HepG2 (cell line): ENCODE measurements at regions not wholly inside any gene's neighbourhood (a gene's known extent, or its start where the extent isn't known, plus 50 kb on each side); places are given as distances from the start of the nearest gene placed in this dataset.

Source experiments
- ATAC-seq: fragments of 200-7000 bp; cut with Tn5 transposase; 3 replicates; pipeline ENCODE4 v1.9.1; 2020; ENCODE audit warnings: mild to moderate bottlenecking, moderate library complexity
- BruUV-seq: library from RNA; stranded (reverse); fragments of 400-500 nt; replicated peaks from 2 replicates; lab custom pipeline; 2021; lab: Mats Ljungman, UMichigan
- CTCF ChIA-PET: fragments of 300-600 bp; formaldehyde crosslinking; extraction: SDS; loops from one replicate; lab custom pipeline; 2021; ENCODE audit warnings: low total read pairs, inconsistent platforms, low intra/inter-chr PET ratio; lab: Yijun Ruan, JAX
- POLR2A ChIA-PET: fragments of 350-600 bp; sonication (Branson Sonifier 250); formaldehyde crosslinking; loops from one replicate; lab custom pipeline; 2020; ENCODE audit warnings: antibody characterized with exemption, inconsistent platforms; lab: Yijun Ruan, JAX
- DNase-seq: peaks from one replicate; pipeline ENCODE4 v3.0.0-alpha.2; 2015; ENCODE audit warnings: low spot score
- FAIRE-seq: peaks from 3 replicates; lab custom pipeline; 2011; peaks lifted over from hg19 to GRCh38; lab: Jason Lieb, UNC
- H2AFZ ChIP-seq: one replicate; pipeline ENCODE4 v1.6.1; 2011; ENCODE audit warnings: low read length, inconsistent platforms
- H3K27ac ChIP-seq: fragments of 300-600 bp; 3 replicates; pipeline ENCODE4 v1.8.0; 2011; ENCODE audit warnings: mixed run types, mild to moderate bottlenecking, mixed read lengths, low read length, inconsistent platforms; ENCODE audit not compliant: insufficient read depth; ENCODE audit errors: extremely low read length
- H3K27me3 ChIP-seq, 2 experiments: fragments of 200-600 bp in 1 of 2; 2 replicates in 1 of 2; 3 replicates in 1 of 2; pipeline versions ENCODE4 v1.6.0 to v1.8.0; 2011; ENCODE audit warnings: low read length in 2 of 2, mild to moderate bottlenecking in 2 of 2, moderate library complexity in 2 of 2, inconsistent platforms in 1 of 2; ENCODE audit not compliant: insufficient read depth in 2 of 2, control insufficient read depth in 1 of 2
- H3K36me3 ChIP-seq, 2 experiments: fragments of 200-600 bp in 1 of 2; replicated peaks in 1 of 2; 2 replicates in 1 of 2; 3 replicates in 1 of 2; pipeline versions ENCODE4 v1.5.1 to v1.8.0; 2011; ENCODE audit warnings: low read length in 2 of 2, inconsistent platforms in 1 of 2; ENCODE audit not compliant: insufficient read depth in 2 of 2, control insufficient read depth in 1 of 2
- H3K4me1 ChIP-seq: 2 replicates; pipeline ENCODE4 v1.5.1; 2012; ENCODE audit warnings: low read length, inconsistent platforms; ENCODE audit not compliant: insufficient read depth
- H3K4me2 ChIP-seq: 2 replicates; pipeline ENCODE4 v1.6.0; 2011; ENCODE audit warnings: low read depth, low read length, inconsistent platforms
- H3K4me3 ChIP-seq, 3 experiments: fragments of 200-600 bp in 1 of 3; sonication (generic), shearing (Covaris generic) in 1 of 3; replicated peaks in 1 of 3; 2 replicates each; pipeline ENCODE4 v1.5.1; 2011 to 2016; ENCODE audit warnings: low read length in 3 of 3, inconsistent platforms in 2 of 3, low read depth in 2 of 3, mild to moderate bottlenecking in 2 of 3, control low read depth in 1 of 3, mixed read lengths in 1 of 3; ENCODE audit not compliant: insufficient read depth in 1 of 3
- H3K79me2 ChIP-seq: one replicate; pipeline ENCODE4 v1.6.1; 2011; ENCODE audit warnings: low read length, inconsistent platforms; ENCODE audit not compliant: insufficient read depth
- H3K9ac ChIP-seq: 2 replicates; pipeline ENCODE4 v1.6.0; 2011; ENCODE audit warnings: mild to moderate bottlenecking, low read depth, low read length, inconsistent platforms; ENCODE audit not compliant: insufficient read depth
- H3K9me3 ChIP-seq: 2 replicates; pipeline ENCODE4 v1.5.1; 2012; ENCODE audit warnings: mild to moderate bottlenecking, low read length
- H4K20me1 ChIP-seq: 2 replicates; pipeline ENCODE4 v1.6.0; 2011; ENCODE audit warnings: inconsistent platforms, mild to moderate bottlenecking, low read length, moderate library complexity; ENCODE audit not compliant: insufficient read depth
- CCAR2 ChIP-seq: fragments of 200-400 bp; formaldehyde crosslinking; optimal IDR thresholded peaks from 2 replicates; pipeline ENCODE3; 2018; ENCODE audit warnings: low read depth, mild to moderate bottlenecking, low read length, moderate library complexity
- CHD2 ChIP-seq: IDR thresholded peaks from 2 replicates; pipeline ENCODE4 v1.6.1; 2011; ENCODE audit warnings: low read depth, low read length, improper control_type of control experiment
- FLYWCH1 ChIP-seq: sonication (generic); formaldehyde crosslinking; IDR thresholded peaks from 2 replicates; pipeline ENCODE4 v1.8.1; 2023; ENCODE audit warnings: mild to moderate bottlenecking, missing genetic modification reagents
- FOXA1 ChIP-seq, 2 experiments: fragments of 450-650 bp in 1 of 2; sonication (generic) in 1 of 2; formaldehyde crosslinking in 1 of 2; IDR thresholded peaks; 2 replicates each; pipeline versions ENCODE4 v1.4.0 to v1.6.1; 2016 to 2020; ENCODE audit warnings: missing genetic modification reagents in 1 of 2
- GTF3A ChIP-seq: sonication (generic); formaldehyde crosslinking; conservative IDR thresholded peaks from 2 replicates; pipeline ENCODE4 v1.4.0; 2020; ENCODE audit warnings: mild to moderate bottlenecking, missing genetic modification reagents
- HDAC6 ChIP-seq: fragments of 200-600 bp; sonication (generic); IDR thresholded peaks from 2 replicates; pipeline ENCODE4 v1.7.0; 2017; ENCODE audit warnings: mild to moderate bottlenecking, antibody characterized with exemption, low read length, low read depth
- JUN ChIP-seq: sonication (generic); formaldehyde crosslinking; IDR thresholded peaks from 2 replicates; pipeline ENCODE4 v1.4.0; 2020; ENCODE audit warnings: mild to moderate bottlenecking, missing genetic modification reagents
- MAX ChIP-seq: IDR thresholded peaks from 2 replicates; pipeline ENCODE4 v1.6.1; 2012; ENCODE audit warnings: inconsistent platforms
- PLRG1 ChIP-seq: fragments of 450-650 bp; conservative IDR thresholded peaks from 2 replicates; pipeline ENCODE4 v1.6.1; 2016
- TRIM22 ChIP-seq: fragments of 450-650 bp; IDR thresholded peaks from 2 replicates; pipeline ENCODE4 v1.6.1; 2017
- ZBED4 ChIP-seq: sonication (generic); formaldehyde crosslinking; IDR thresholded peaks from 2 replicates; pipeline ENCODE4 v1.4.0; 2020; ENCODE audit warnings: missing genetic modification reagents, borderline replicate concordance
- ZBTB20 ChIP-seq: sonication (generic); formaldehyde crosslinking; IDR thresholded peaks from 2 replicates; pipeline ENCODE4 v1.8.1; 2023; ENCODE audit warnings: missing genetic modification reagents, low read depth, mild to moderate bottlenecking, borderline replicate concordance
- ZNF446 ChIP-seq: sonication (generic); formaldehyde crosslinking; IDR thresholded peaks from 2 replicates; pipeline ENCODE4 v1.5.0; 2020; ENCODE audit warnings: mild to moderate bottlenecking, missing genetic modification reagents
- ZNF501 ChIP-seq: sonication (generic); formaldehyde crosslinking; IDR thresholded peaks from 2 replicates; pipeline ENCODE4 v1.5.1; 2020; ENCODE audit warnings: mild to moderate bottlenecking, moderate library complexity, missing genetic modification reagents
- in situ Hi-C: cut with HindIII; loops from 2 replicates; pipeline ENCODE4 v1.10.0; 2017; ENCODE audit warnings: low pct_unique_long_range_greater_than_20kb; ENCODE audit not compliant: extremely low pct_ligation_motif_present
- intact Hi-C: fragments of 100-400 bp; cut with micrococcal nuclease; formaldehyde crosslinking; loops from one replicate; pipeline ENCODE4 v1.10.0; 2022; ENCODE audit not compliant: unreplicated experiment
- TF ChIP-seq, protein P1 (sequence below): sonication (generic); formaldehyde crosslinking; IDR thresholded peaks from 2 replicates; pipeline ENCODE4 v1.8.0; 2022; ENCODE audit warnings: missing genetic modification reagents, low read depth, mild to moderate bottlenecking, borderline replicate concordance
- TF ChIP-seq, protein P2 (sequence below): sonication (generic); formaldehyde crosslinking; IDR thresholded peaks from 2 replicates; pipeline ENCODE4 v1.9.0; 2022; ENCODE audit warnings: missing genetic modification reagents, mild to moderate bottlenecking, borderline replicate concordance

- DNase-seq = no peak
- Histone ChIP-seq H3K36me3 (no peaks in the 10 kb centered on the region), H3K27ac (no peak overlapping the region), H3K4me3 (no peak overlapping the region), H3K9ac (no peak overlapping the region), H3K4me2 (no peak overlapping the region), H2AFZ (no peak overlapping the region), H3K79me2 (no peaks in the 10 kb centered on the region), H3K9me3 (peaks cover 18% of the 10 kb centered on the region), H4K20me1 (no peaks in the 10 kb centered on the region), H3K27me3 (no peaks in the 10 kb centered on the region), H3K4me1 (peaks cover 14% of the 10 kb centered on the region)
- ChIA-PET CTCF (no interaction called here), POLR2A (no interaction called here)
- no peak for FAIRE-seq
- no TSS peak for BruUV-seq
- in situ Hi-C loops (no loop called here), intact Hi-C loops (no loop called here)
- no peak for ATAC-seq
- TF ChIP-seq FLYWCH1 (CRISPR knock-in tag) (no peak), CHD2 (no peak), ZNF446 (CRISPR knock-in tag) (no peak), GTF3A (CRISPR knock-in tag) (no peak), FOXA1 (IDR thresholded peaks at IDR 0.05) (no peak), FOXA1 (CRISPR knock-in tag; IDR thresholded peaks at IDR 0.05) (no peak), JUN (CRISPR knock-in tag) (no peak), ZBTB20 (no peak), ZBED4 (no peak), ZNF501 (no peak), HDAC6 (no peak), CCAR2 (no peak), PLRG1 (no peak), TRIM22 (no peak), MAX (no peak)
- TF ChIP-seq, protein P1, sequence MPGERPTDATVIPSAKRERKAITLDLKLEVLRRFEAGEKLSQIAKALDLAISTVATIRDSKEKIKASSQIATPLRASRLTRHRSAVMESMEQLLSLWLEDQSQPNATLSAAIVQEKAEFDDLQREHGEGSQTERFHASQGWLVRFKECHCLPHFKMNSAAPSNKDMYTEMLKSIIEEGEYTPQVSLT = no peak
- TF ChIP-seq, protein P2, sequence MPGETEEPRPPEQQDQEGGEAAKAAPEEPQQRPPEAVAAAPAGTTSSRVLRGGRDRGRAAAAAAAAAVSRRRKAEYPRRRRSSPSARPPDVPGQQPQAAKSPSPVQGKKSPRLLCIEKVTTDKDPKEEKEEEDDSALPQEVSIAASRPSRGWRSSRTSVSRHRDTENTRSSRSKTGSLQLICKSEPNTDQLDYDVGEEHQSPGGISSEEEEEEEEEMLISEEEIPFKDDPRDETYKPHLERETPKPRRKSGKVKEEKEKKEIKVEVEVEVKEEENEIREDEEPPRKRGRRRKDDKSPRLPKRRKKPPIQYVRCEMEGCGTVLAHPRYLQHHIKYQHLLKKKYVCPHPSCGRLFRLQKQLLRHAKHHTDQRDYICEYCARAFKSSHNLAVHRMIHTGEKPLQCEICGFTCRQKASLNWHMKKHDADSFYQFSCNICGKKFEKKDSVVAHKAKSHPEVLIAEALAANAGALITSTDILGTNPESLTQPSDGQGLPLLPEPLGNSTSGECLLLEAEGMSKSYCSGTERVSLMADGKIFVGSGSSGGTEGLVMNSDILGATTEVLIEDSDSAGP = no peak
Observed at GRCh38 chr9:78146241-78146640, 89.6 kb upstream of the CEP78 start.
